H1 (cell line): ENCODE measurements at regions not wholly inside any gene's neighbourhood (a gene's known extent, or its start where the extent isn't known, plus 50 kb on each side); places are given as distances from the start of the nearest gene placed in this dataset.

Source experiments
- CTCF ChIA-PET: fragments of 300-600 bp; sonication (Branson Sonifier 250); formaldehyde crosslinking; loops from one replicate; lab custom pipeline; 2021; ENCODE audit not compliant: partially characterized antibody; lab: Charles Lee
- POLR2A ChIA-PET: fragments of 300-600 bp; sonication (Branson Sonifier 250); formaldehyde crosslinking; loops from one replicate; lab custom pipeline; 2021; ENCODE audit warnings: inconsistent platforms; ENCODE audit not compliant: partially characterized antibody; lab: Charles Lee
- DNase-seq, 2 experiments: peaks; one replicate each; pipeline versions ENCODE4 v3.0.0 to v3.0.0-alpha.2; 2010 to 2022; ENCODE audit warnings: low spot score in 2 of 2, low read depth in 1 of 2, mixed read lengths in 1 of 2
- FAIRE-seq: peaks from 2 replicates; lab custom pipeline; 2011; peaks lifted over from hg19 to GRCh38; lab: Jason Lieb, UNC
- H2AFZ ChIP-seq: 2 replicates; pipeline ENCODE4 v1.8.1; 2012; ENCODE audit warnings: low read length, inconsistent platforms
- H2AK5ac ChIP-seq: 2 replicates; pipeline ENCODE4 v1.6.1; 2013; ENCODE audit warnings: low read depth, low read length
- H2BK120ac ChIP-seq: replicated peaks from 2 replicates; pipeline ENCODE3; 2013; ENCODE audit warnings: low read depth, low read length, inconsistent platforms
- H2BK12ac ChIP-seq: 2 replicates; pipeline ENCODE4 v1.6.1; 2013; ENCODE audit warnings: low read depth, low read length
- H2BK15ac ChIP-seq: 2 replicates; pipeline ENCODE4 v1.6.1; 2013; ENCODE audit warnings: low read length
- H2BK20ac ChIP-seq: 2 replicates; pipeline ENCODE4 v1.6.1; 2013; ENCODE audit warnings: low read length
- H2BK5ac ChIP-seq: 2 replicates; pipeline ENCODE4 v1.6.1; 2013; ENCODE audit warnings: low read depth, low read length
- H3K14ac ChIP-seq: 2 replicates; pipeline ENCODE4 v1.6.1; 2013; ENCODE audit warnings: inconsistent platforms; ENCODE audit not compliant: insufficient read length
- H3K18ac ChIP-seq: 2 replicates; pipeline ENCODE4 v1.6.1; 2013; ENCODE audit warnings: low read length; ENCODE audit errors: extremely low read depth
- H3K23ac ChIP-seq: 2 replicates; pipeline ENCODE4 v1.6.1; 2013; ENCODE audit warnings: inconsistent platforms; ENCODE audit not compliant: insufficient read length
- H3K23me2 ChIP-seq: 2 replicates; pipeline ENCODE4 v1.6.1; 2013; ENCODE audit warnings: low read depth, low read length
- H3K27ac ChIP-seq: 2 replicates; pipeline ENCODE4 v1.6.1; 2011; ENCODE audit warnings: low read depth, low read length, inconsistent platforms
- H3K27me3 ChIP-seq, 4 experiments: replicated peaks in 1 of 4; 1 replicate in 1 of 4; 2 replicates in 3 of 4; pipeline versions ENCODE4 v1.6.1 to v1.8.1; 2011 to 2013; ENCODE audit warnings: low read length in 3 of 4, mild to moderate bottlenecking in 3 of 4, inconsistent platforms in 2 of 4, mixed read lengths in 2 of 4, moderate library complexity in 1 of 4; ENCODE audit not compliant: control insufficient read depth in 3 of 4, insufficient read depth in 3 of 4; ENCODE audit errors: extremely low read depth in 1 of 4
- H3K36me3 ChIP-seq, 4 experiments: 2 replicates each; pipeline versions ENCODE4 v1.6.1 to v1.8.1; 2011 to 2013; ENCODE audit warnings: mild to moderate bottlenecking in 4 of 4, low read length in 3 of 4, moderate library complexity in 2 of 4, control low read depth in 1 of 4, inconsistent platforms in 1 of 4; ENCODE audit not compliant: insufficient read depth in 4 of 4, control insufficient read depth in 2 of 4
- H3K4ac ChIP-seq: replicated peaks from 2 replicates; pipeline ENCODE3; 2013; ENCODE audit warnings: low read length, low read depth, mixed read lengths, inconsistent platforms; ENCODE audit not compliant: insufficient read length
- H3K4me1 ChIP-seq, 4 experiments: replicated peaks in 1 of 4; 1 replicate in 1 of 4; 2 replicates in 3 of 4; pipeline versions ENCODE4 v1.6.1 to v1.8.1; 2011 to 2013; ENCODE audit warnings: low read length in 3 of 4, inconsistent platforms in 2 of 4, mixed read lengths in 1 of 4; ENCODE audit not compliant: insufficient read depth in 4 of 4, control insufficient read depth in 3 of 4
- H3K4me2 ChIP-seq, 2 experiments: 2 replicates each; pipeline versions ENCODE4 v1.6.1 to v1.8.1; 2011 to 2013; ENCODE audit warnings: low read depth in 2 of 2, low read length in 2 of 2, control low read depth in 1 of 2, inconsistent platforms in 1 of 2, mild to moderate bottlenecking in 1 of 2; ENCODE audit not compliant: insufficient read depth in 1 of 2
- H3K4me3 ChIP-seq, 4 experiments: fragments of 200-600, 300-600 bp in 1 of 4; sonication (generic), shearing (Covaris generic), sonication (Bioruptor Twin) in 1 of 4; 2 replicates each; pipeline versions ENCODE4 v1.5.1 to v1.8.1; 2011 to 2016; ENCODE audit warnings: low read length in 4 of 4, low read depth in 3 of 4, control low read depth in 2 of 4, inconsistent platforms in 2 of 4, mild to moderate bottlenecking in 2 of 4, mixed read lengths in 1 of 4, moderate library complexity in 1 of 4; ENCODE audit not compliant: insufficient read depth in 2 of 4; ENCODE audit errors: extremely low read depth in 1 of 4
- H3K56ac ChIP-seq: replicated peaks from 2 replicates; pipeline ENCODE3; 2013; ENCODE audit warnings: low read depth, mild to moderate bottlenecking, mixed read lengths, low read length, inconsistent platforms; ENCODE audit not compliant: insufficient read length
- H3K79me1 ChIP-seq: 2 replicates; pipeline ENCODE4 v1.6.1; 2013; ENCODE audit warnings: low read depth, low read length, control low read depth
- H3K79me2 ChIP-seq, 2 experiments: 2 replicates each; pipeline versions ENCODE4 v1.6.1 to v1.8.1; 2012 to 2013; ENCODE audit warnings: low read length in 2 of 2, mild to moderate bottlenecking in 2 of 2, inconsistent platforms in 1 of 2; ENCODE audit not compliant: insufficient read depth in 2 of 2, control insufficient read depth in 1 of 2
- H3K9ac ChIP-seq, 4 experiments: replicated peaks in 1 of 4; 1 replicate in 1 of 4; 2 replicates in 3 of 4; pipeline versions ENCODE4 v1.6.1 to v1.8.1; 2011 to 2013; ENCODE audit warnings: low read depth in 3 of 4, low read length in 3 of 4, control low read depth in 2 of 4, mild to moderate bottlenecking in 2 of 4, moderate library complexity in 2 of 4, inconsistent platforms in 1 of 4; ENCODE audit errors: extremely low read depth in 1 of 4
- H3K9me3 ChIP-seq, 2 experiments: 2 replicates each; pipeline versions ENCODE4 v1.6.1 to v1.8.1; 2012 to 2013; ENCODE audit warnings: mild to moderate bottlenecking in 2 of 2, moderate library complexity in 2 of 2, control low read depth in 1 of 2, inconsistent platforms in 1 of 2, low read depth in 1 of 2, low read length in 1 of 2, mixed read lengths in 1 of 2; ENCODE audit not compliant: insufficient read depth in 2 of 2
- H4K20me1 ChIP-seq, 2 experiments: replicated peaks in 1 of 2; 2 replicates each; pipeline versions ENCODE3 to v1.8.1; 2011 to 2013; ENCODE audit warnings: inconsistent platforms in 2 of 2, low read length in 2 of 2, mild to moderate bottlenecking in 1 of 2; ENCODE audit not compliant: insufficient read depth in 2 of 2, control insufficient read depth in 1 of 2
- H4K5ac ChIP-seq: 2 replicates; pipeline ENCODE4 v1.6.1; 2013; ENCODE audit warnings: low read length, low read depth, mixed read lengths, inconsistent platforms; ENCODE audit not compliant: insufficient read length
- H4K8ac ChIP-seq: 2 replicates; pipeline ENCODE4 v1.8.0; 2013; ENCODE audit warnings: mild to moderate bottlenecking, moderate library complexity, low read length, inconsistent platforms; ENCODE audit not compliant: insufficient read depth; ENCODE audit errors: extremely low read depth
- H4K91ac ChIP-seq: replicated peaks from 2 replicates; pipeline ENCODE3; 2013; ENCODE audit warnings: low read length, mixed read lengths, inconsistent platforms; ENCODE audit not compliant: insufficient read length
- EZH2 ChIP-seq: fragments of 200-600 bp; sonication (generic); IDR thresholded peaks from 2 replicates; pipeline ENCODE4 v1.7.1; 2012; ENCODE audit warnings: low read depth, mild to moderate bottlenecking, moderate library complexity, low read length, inconsistent platforms; ENCODE audit not compliant: severe bottlenecking
- HDAC6 ChIP-seq: IDR thresholded peaks from one replicate; pipeline ENCODE4 v1.7.1; 2012; ENCODE audit warnings: low read depth, mild to moderate bottlenecking, inconsistent platforms, low read length, moderate library complexity
- PHF8 ChIP-seq: fragments of 200-600 bp; sonication (generic); conservative IDR thresholded peaks from 2 replicates; pipeline ENCODE4 v1.7.1; 2012; ENCODE audit warnings: low read depth, mild to moderate bottlenecking, inconsistent platforms, low read length, moderate library complexity
- SP4 ChIP-seq: IDR thresholded peaks from 2 replicates; pipeline ENCODE4 v1.6.1; 2012; ENCODE audit warnings: low read length, inconsistent platforms
- TAF1 ChIP-seq: IDR thresholded peaks from 2 replicates; pipeline ENCODE4 v1.6.1; 2011; ENCODE audit warnings: mild to moderate bottlenecking, low read depth, low read length
- TEAD4 ChIP-seq: IDR thresholded peaks from 2 replicates; pipeline ENCODE4 v1.6.1; 2012; ENCODE audit warnings: low read depth, low read length, inconsistent platforms, mixed read lengths
- ZNF274 ChIP-seq: IDR thresholded peaks from 2 replicates; pipeline ENCODE4 v1.7.0; 2012; ENCODE audit warnings: low read length, borderline replicate concordance; ENCODE audit errors: extremely low read depth
- WGBS, 2 experiments: shearing (Covaris generic) in 1 of 2; methylation state at CpG; one replicate each; pipeline versions ENCODE4 v1.1.6 to v1.1.7; 2013 to 2015; ENCODE audit warnings: low lambda C conversion rate in 2 of 2, mixed read lengths in 2 of 2, inconsistent platforms in 1 of 2, low coverage in 1 of 2, missing lambda C conversion rate in 1 of 2; ENCODE audit not compliant: insufficient replicate concordance in 2 of 2, insufficient coverage in 1 of 2, insufficient read length in 1 of 2; ENCODE audit errors: extremely low coverage in 1 of 2, missing lambda C conversion rate in 1 of 2; 5-methylcytosine and 5-hydroxymethylcytosine counted together

GRCh38 chr21:35401476-35401875, 352.4 kb upstream of the RUNX1 start:
- Histone ChIP-seq H2BK15ac (no peak overlapping the region), H3K27me3 (no peaks in the 10 kb centered on the region), H3K9me3 (no peaks in the 10 kb centered on the region), H4K8ac (no peak overlapping the region), H3K56ac (no peak overlapping the region), H3K27ac (no peak overlapping the region), H3K4me1 (peaks cover 2 to 14% (median 4%) of the 10 kb centered on the region in 4 experiments; a peak in 6 of 7 replicates), H3K4me3 (no peak overlapping the region), H4K5ac (no peak overlapping the region), H3K79me2 (no peaks in the 10 kb centered on the region), H3K9ac (no peak overlapping the region), H2BK120ac (no peak overlapping the region), H3K23me2 (no peaks in the 10 kb centered on the region; the same call in 1 of the 2 replicates), H3K36me3 (no peaks in the 10 kb centered on the region), H3K18ac (no peak overlapping the region), H3K4me2 (no peak overlapping the region), H4K20me1 (no peaks in the 10 kb centered on the region), H3K79me1 (no peaks in the 10 kb centered on the region), H2AK5ac (no peak overlapping the region), H3K14ac (no peak overlapping the region), H2BK5ac (no peak overlapping the region), H3K4ac (no peak overlapping the region), H3K23ac (no peak overlapping the region), H4K91ac (no peak overlapping the region), H2BK20ac (no peak overlapping the region), H2AFZ (no peak overlapping the region), H2BK12ac (no peak overlapping the region)
- FAIRE-seq (no peak), DNase-seq (no peak)
- TF ChIP-seq ZNF274 (no peak), EZH2 (no peak), PHF8 (no peak), SP4 (no peak), TAF1 (no peak), HDAC6 (no peak), TEAD4 (no peak)
- 85% methylated on average over 4 of the region's 4 CpGs; no CpG with 5 or more reads in 1 of the 2 experiments for WGBS, 2 experiments
- ChIA-PET POLR2A (interaction anchor here (1.0 kb wide), 1 partner anchor 9 kb away, joined by 3 read pairs; no protein-coding TSS in a partner anchor), CTCF (interaction anchor here (0.5 to 3.2 kb wide), 6 partner anchors 10 to 1853 kb away, joined by 3 to 13 read pairs (median 6); no protein-coding TSS in a partner anchor)
